ENCODE measurements at regions not wholly inside any gene's neighbourhood (a gene's known extent, or its start where the extent isn't known, plus 50 kb on each side); places are given as distances from the start of the nearest gene placed in this dataset.

DNA sequence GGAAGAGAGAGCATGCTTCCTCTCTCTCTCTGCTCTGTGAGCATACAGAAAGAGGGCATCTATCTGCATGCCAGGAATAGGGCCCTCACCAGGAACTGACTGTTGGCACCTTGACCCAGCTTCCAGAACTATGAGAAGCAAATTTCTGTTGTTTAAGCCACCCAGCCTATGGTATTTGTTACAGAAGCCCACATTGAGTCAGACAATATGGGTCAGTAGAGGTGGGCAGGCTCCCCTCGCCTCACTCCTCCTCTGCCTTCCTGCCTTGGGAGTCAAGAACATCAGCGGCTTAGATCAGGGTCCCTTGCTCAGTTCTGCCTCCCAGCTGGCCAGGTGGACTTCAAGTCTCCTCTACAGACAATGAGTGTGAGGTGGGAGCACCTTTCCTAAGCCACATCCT is 92.3 kb downstream of the COPS8 start:
- CTCF ChIA-PET: interaction anchor here (1.0 kb wide), 1 partner anchor 334 kb away, joined by 3 read pairs; no protein-coding TSS in a partner anchor
- H3K27me3 Mint-ChIP-seq: peaks cover 26% of the 10 kb centered on the region
- no peaks in the 10 kb centered on the region for H3K36me3 Mint-ChIP-seq (ENCODE audit: low read depth)
- POLR2A ChIA-PET: no interaction called here
- DNase-seq: no peak
- no peaks in the 10 kb centered on the region for H3K4me1 Mint-ChIP-seq (ENCODE audit: low read depth)
- no peak for TF ChIP-seq CTCF (IDR thresholded peaks at IDR 0.05)
- H3K4me3 Mint-ChIP-seq: no peak overlapping the region
- intact Hi-C loops (cut with micrococcal nuclease): no loop called here
- H3K27ac Mint-ChIP-seq: no peak overlapping the region
- peaks cover 3% of the 10 kb centered on the region for H3K9me3 Mint-ChIP-seq
- no peak for ATAC-seq

DNA sequence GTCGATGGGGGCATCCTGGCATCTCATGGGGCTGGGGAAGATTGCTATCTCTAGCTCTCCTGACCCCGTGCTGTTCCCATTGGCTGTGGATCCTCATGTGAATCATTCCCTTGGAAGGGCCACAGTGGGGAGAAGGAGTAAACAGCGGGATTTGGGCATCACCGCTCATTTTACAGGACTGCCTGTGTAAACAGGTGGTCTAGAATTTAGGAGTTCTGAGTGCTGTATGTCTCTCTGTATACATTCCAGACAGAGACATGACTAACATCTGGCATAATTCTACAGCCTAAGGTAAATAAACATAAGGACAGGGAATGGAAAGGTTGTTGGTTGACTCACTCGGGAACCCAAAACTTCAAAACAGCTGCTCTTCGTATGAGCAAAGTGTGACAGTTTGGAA is 92.7 kb downstream of the COPS8 start:
- no peak overlapping the region for H3K4me3 Mint-ChIP-seq
- POLR2A ChIA-PET: no interaction called here
- H3K4me1 Mint-ChIP-seq (ENCODE audit: low read depth): no peaks in the 10 kb centered on the region
- peaks cover 28% of the 10 kb centered on the region for H3K27me3 Mint-ChIP-seq
- H3K36me3 Mint-ChIP-seq (ENCODE audit: low read depth): no peaks in the 10 kb centered on the region
- DNase-seq (no peak), ATAC-seq (no peak)
- H3K27ac Mint-ChIP-seq: no peak overlapping the region
- peaks cover 3% of the 10 kb centered on the region for H3K9me3 Mint-ChIP-seq
- intact Hi-C loops (cut with micrococcal nuclease): no loop called here
- no peak for TF ChIP-seq CTCF (IDR thresholded peaks at IDR 0.05)
- CTCF ChIA-PET: no interaction called here

- POLR2A ChIA-PET: no interaction called here
- peaks cover 26% of the 10 kb centered on the region for H3K27me3 Mint-ChIP-seq
- no peak for DNase-seq
Measured at GRCh38 chr2:237179161-237179560, 93.5 kb downstream of the COPS8 start.

GRCh38 chr2:237180187-237180586 is 94.5 kb downstream of the COPS8 start:
- ATAC-seq: no peak
- Mint-ChIP-seq H3K27me3 (peaks cover 25% of the 10 kb centered on the region), H3K36me3 (ENCODE audit: low read depth) (no peaks in the 10 kb centered on the region), H3K4me1 (ENCODE audit: low read depth) (no peaks in the 10 kb centered on the region), H3K27ac (no peak overlapping the region), H3K9me3 (no peaks in the 10 kb centered on the region), H3K4me3 (no peak overlapping the region)
- POLR2A ChIA-PET: no interaction called here
- intact Hi-C loops (cut with micrococcal nuclease): no loop called here
- no peak for DNase-seq
- CTCF ChIA-PET: no interaction called here
- no peak for TF ChIP-seq CTCF (IDR thresholded peaks at IDR 0.05)

More at GRCh38 chr2:237179161-237179560, 93.5 kb downstream of the COPS8 start:
- no peak overlapping the region for H3K4me3 Mint-ChIP-seq
- intact Hi-C loops (cut with micrococcal nuclease): no loop called here
- peaks cover 2% of the 10 kb centered on the region for H3K9me3 Mint-ChIP-seq
- H3K4me1 Mint-ChIP-seq (ENCODE audit: low read depth): no peaks in the 10 kb centered on the region
- H3K27ac Mint-ChIP-seq: no peak overlapping the region
- no peak for TF ChIP-seq CTCF (IDR thresholded peaks at IDR 0.05)
- H3K36me3 Mint-ChIP-seq (ENCODE audit: low read depth): no peaks in the 10 kb centered on the region
- CTCF ChIA-PET: no interaction called here
- no peak for ATAC-seq

- H3K27me3 Mint-ChIP-seq: peaks cover 17% of the 10 kb centered on the region
- POLR2A ChIA-PET: no interaction called here
Measured at GRCh38 chr2:237180987-237181386, 95.3 kb downstream of the COPS8 start.

More at GRCh38 chr2:237180987-237181386, 95.3 kb downstream of the COPS8 start:
- CTCF ChIA-PET: no interaction called here
- no peaks in the 10 kb centered on the region for H3K9me3 Mint-ChIP-seq
- no peak for TF ChIP-seq CTCF (IDR thresholded peaks at IDR 0.05)
- no peak overlapping the region for H3K27ac Mint-ChIP-seq
- DNase-seq: no peak
- H3K4me3 Mint-ChIP-seq: no peak overlapping the region
- no peak for ATAC-seq
- no peaks in the 10 kb centered on the region for H3K36me3 Mint-ChIP-seq (ENCODE audit: low read depth)
- intact Hi-C loops (cut with micrococcal nuclease): no loop called here
- H3K4me1 Mint-ChIP-seq (ENCODE audit: low read depth): no peaks in the 10 kb centered on the region

All from activated CD8-positive, alpha-beta T cell treated with anti-CD3 and anti-CD28 coated beads for 36 hours (primary cell).